ENCODE measurements at regions not wholly inside any gene's neighbourhood (a gene's known extent, or its start where the extent isn't known, plus 50 kb on each side); places are given as distances from the start of the nearest gene placed in this dataset.

GRCh38 chr1:119260506-119260905 lies 108.1 kb upstream of the HAO2 start:
- TF ChIP-seq CTCF (IDR thresholded peaks at IDR 0.05) (no peak), EZH2 (IDR thresholded peaks at IDR 0.05; ENCODE audit: borderline replicate concordance, insufficient read depth, low read depth, low read length, poor library complexity, severe bottlenecking) (no peak)

Measured in B cell (primary cell).